DLD1 (cell line): ENCODE measurements at regions not wholly inside any gene's neighbourhood (a gene's known extent, or its start where the extent isn't known, plus 50 kb on each side); places are given as distances from the start of the nearest gene placed in this dataset.
"Not testable (repeated sequence)": the region's sequence is repeated elsewhere in the genome, so short reads cannot be mapped to it uniquely, and the experiment has no call there.

Experiments used
- in situ Hi-C: cut with HindIII; loops from 2 replicates; pipeline ENCODE4 v1.10.0; 2017; ENCODE audit warnings: low sequenced_read_pairs

- in situ Hi-C loops, result not testable (repeated sequence)
Observed at GRCh38 chr4:189706821-189707220, 233.9 kb upstream of the FRG1 start.

- in situ Hi-C loops, result not testable (repeated sequence)
Observed at GRCh38 chr4:189707227-189707626, 233.4 kb upstream of the FRG1 start.

GRCh38 chr4:189711956-189712355, 228.7 kb upstream of the FRG1 start:
- in situ Hi-C loops, result not testable (repeated sequence)

GRCh38 chr4:189721016-189721993, 219.4 kb upstream of the FRG1 start:
- in situ Hi-C loops, result not testable (repeated sequence)

- in situ Hi-C loops, result not testable (repeated sequence)
Observed at GRCh38 chr4:189722324-189723003, 218.2 kb upstream of the FRG1 start.

GRCh38 chr4:189727982-189728638, 212.6 kb upstream of the FRG1 start:
- in situ Hi-C loops, result not testable (repeated sequence)

GRCh38 chr4:189731989-189732388, 208.7 kb upstream of the FRG1 start:
- in situ Hi-C loops, result not testable (repeated sequence)

- in situ Hi-C loops, result not testable (repeated sequence)
Observed at GRCh38 chr4:189733507-189733906, 207.2 kb upstream of the FRG1 start.

GRCh38 chr4:189734648-189735267, 205.9 kb upstream of the FRG1 start:
- in situ Hi-C loops, result not testable (repeated sequence)

- in situ Hi-C loops, result not testable (repeated sequence)
Observed at GRCh38 chr4:189736656-189737055, 204.0 kb upstream of the FRG1 start.

- in situ Hi-C loops, result not testable (repeated sequence)
Observed at GRCh38 chr4:189740118-189740517, 200.6 kb upstream of the FRG1 start.

GRCh38 chr4:189740873-189741272, 199.8 kb upstream of the FRG1 start:
- in situ Hi-C loops, result no loop called here

- in situ Hi-C loops, result not testable (repeated sequence)
Observed at GRCh38 chr4:189753092-189753491, 187.6 kb upstream of the FRG1 start.

- in situ Hi-C loops, result no loop called here
Observed at GRCh38 chr4:189763583-189763982, 177.1 kb upstream of the FRG1 start.

- in situ Hi-C loops, result no loop called here
Observed at GRCh38 chr4:189765301-189765700, 175.4 kb upstream of the FRG1 start.

- in situ Hi-C loops, result no loop called here
Observed at GRCh38 chr4:189765736-189766135, 174.9 kb upstream of the FRG1 start.

GRCh38 chr4:189767941-189768340, 172.7 kb upstream of the FRG1 start:
- in situ Hi-C loops, result no loop called here

- in situ Hi-C loops, result no loop called here
Observed at GRCh38 chr4:189769131-189769530, 171.5 kb upstream of the FRG1 start.

- in situ Hi-C loops, result no loop called here
Observed at GRCh38 chr4:189771696-189772361, 168.8 kb upstream of the FRG1 start.

GRCh38 chr4:189773909-189774308, 166.8 kb upstream of the FRG1 start:
- in situ Hi-C loops, result no loop called here
